ENCODE measurements at regions not wholly inside any gene's neighbourhood (a gene's known extent, or its start where the extent isn't known, plus 50 kb on each side); places are given as distances from the start of the nearest gene placed in this dataset.

DNA sequence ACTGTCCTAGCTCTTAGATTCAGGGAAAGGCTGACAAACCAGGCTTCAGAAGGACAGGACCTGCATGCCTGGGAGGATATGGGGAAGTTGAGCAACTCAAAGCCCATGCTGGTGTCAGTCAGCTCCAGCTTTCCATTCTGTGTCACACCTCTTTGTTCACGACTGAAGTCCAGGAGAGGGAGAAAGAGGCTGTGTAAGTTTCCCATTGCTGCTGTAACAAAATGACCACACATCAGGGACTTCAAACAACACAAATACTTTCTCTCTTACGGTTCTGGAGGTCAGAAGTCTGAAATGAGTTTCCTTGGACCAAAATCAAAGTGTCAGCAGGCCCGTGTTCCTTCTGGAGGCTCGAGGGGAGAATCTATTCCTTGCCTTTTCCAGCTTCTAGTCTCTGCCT, 50.6 kb upstream of the STX18 start:
- TF ChIP-seq POLR2A (IDR thresholded peaks at IDR 0.05) (no peak), POLR2AphosphoS5 (IDR thresholded peaks at IDR 0.05) (no peak)
- TF ChIP-seq, protein P1, sequence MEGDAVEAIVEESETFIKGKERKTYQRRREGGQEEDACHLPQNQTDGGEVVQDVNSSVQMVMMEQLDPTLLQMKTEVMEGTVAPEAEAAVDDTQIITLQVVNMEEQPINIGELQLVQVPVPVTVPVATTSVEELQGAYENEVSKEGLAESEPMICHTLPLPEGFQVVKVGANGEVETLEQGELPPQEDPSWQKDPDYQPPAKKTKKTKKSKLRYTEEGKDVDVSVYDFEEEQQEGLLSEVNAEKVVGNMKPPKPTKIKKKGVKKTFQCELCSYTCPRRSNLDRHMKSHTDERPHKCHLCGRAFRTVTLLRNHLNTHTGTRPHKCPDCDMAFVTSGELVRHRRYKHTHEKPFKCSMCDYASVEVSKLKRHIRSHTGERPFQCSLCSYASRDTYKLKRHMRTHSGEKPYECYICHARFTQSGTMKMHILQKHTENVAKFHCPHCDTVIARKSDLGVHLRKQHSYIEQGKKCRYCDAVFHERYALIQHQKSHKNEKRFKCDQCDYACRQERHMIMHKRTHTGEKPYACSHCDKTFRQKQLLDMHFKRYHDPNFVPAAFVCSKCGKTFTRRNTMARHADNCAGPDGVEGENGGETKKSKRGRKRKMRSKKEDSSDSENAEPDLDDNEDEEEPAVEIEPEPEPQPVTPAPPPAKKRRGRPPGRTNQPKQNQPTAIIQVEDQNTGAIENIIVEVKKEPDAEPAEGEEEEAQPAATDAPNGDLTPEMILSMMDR (IDR thresholded peaks at IDR 0.05 in 8 of 11, conservative IDR thresholded peaks at IDR 0.05 in 3 of 11): no peak

Data from spleen (tissue), 7 donors.